Inferior parietal cortex (tissue), 1 donor: ENCODE measurements at regions not wholly inside any gene's neighbourhood (a gene's known extent, or its start where the extent isn't known, plus 50 kb on each side); places are given as distances from the start of the nearest gene placed in this dataset.
"Not testable (repeated sequence)": the region's sequence is repeated elsewhere in the genome, so short reads cannot be mapped to it uniquely, and the experiment has no call there.

Source experiments
- DNase-seq: peaks from one replicate; pipeline ENCODE4 v3.0.0-alpha.2; 2016; ENCODE audit errors: extremely low spot score

GRCh38 chr12:90611048-90611447, 343.9 kb downstream of the CCER1 start:
- no peak for DNase-seq

- DNase-seq, result no peak
Measured at GRCh38 chr12:90593596-90594295, 361.2 kb downstream of the CCER1 start.

- no peak for DNase-seq
Measured at GRCh38 chr12:90589956-90590355, 365.0 kb downstream of the CCER1 start.

- DNase-seq, result no peak
Measured at GRCh38 chr12:90585640-90586304, 369.2 kb downstream of the CCER1 start.

- no peak for DNase-seq
Measured at GRCh38 chr12:90576707-90577106, 378.3 kb downstream of the CCER1 start.

GRCh38 chr12:90575995-90576394, 379.0 kb downstream of the CCER1 start:
- no peak for DNase-seq

- DNase-seq, result no peak
Measured at GRCh38 chr12:90574676-90575075, 380.3 kb downstream of the CCER1 start.

- no peak for DNase-seq
Measured at GRCh38 chr12:90572778-90573177, 382.2 kb downstream of the CCER1 start.

GRCh38 chr12:90569685-90570084, 385.3 kb downstream of the CCER1 start:
- DNase-seq, result no peak

GRCh38 chr12:90562671-90563070, 392.3 kb downstream of the CCER1 start:
- DNase-seq, result no peak

GRCh38 chr12:90548595-90548994, 406.4 kb downstream of the CCER1 start:
- DNase-seq, result no peak

- DNase-seq, result no peak
Measured at GRCh38 chr12:90546511-90546910, 408.5 kb downstream of the CCER1 start.

GRCh38 chr12:90543841-90544240, 411.1 kb downstream of the CCER1 start:
- no peak for DNase-seq

- no peak for DNase-seq
Measured at GRCh38 chr12:90543374-90543773, 411.6 kb downstream of the CCER1 start.

- DNase-seq, result not testable (repeated sequence)
Measured at GRCh38 chr12:90542852-90543251, 412.1 kb downstream of the CCER1 start.

- not testable (repeated sequence) for DNase-seq
Measured at GRCh38 chr12:90533828-90534227, 421.1 kb downstream of the CCER1 start.

- DNase-seq, result no peak
Measured at GRCh38 chr12:90520002-90520734, 434.8 kb downstream of the CCER1 start.

GRCh38 chr12:90519285-90519684, 435.7 kb downstream of the CCER1 start:
- no peak for DNase-seq

GRCh38 chr12:90515199-90516175, 439.5 kb downstream of the CCER1 start:
- no peak for DNase-seq

- no peak for DNase-seq
Measured at GRCh38 chr12:90514325-90514724, 440.7 kb downstream of the CCER1 start.

- no peak for DNase-seq
Measured at GRCh38 chr12:90512518-90512917, 442.5 kb downstream of the CCER1 start.

- no peak for DNase-seq
Measured at GRCh38 chr12:90510948-90511347, 444.0 kb downstream of the CCER1 start.
